H1 (cell line): ENCODE measurements at regions not wholly inside any gene's neighbourhood (a gene's known extent, or its start where the extent isn't known, plus 50 kb on each side); places are given as distances from the start of the nearest gene placed in this dataset.

Experiments
- E2F6 ChIP-seq: IDR thresholded peaks from 2 replicates; pipeline ENCODE4 v1.6.1; 2012; ENCODE audit warnings: inconsistent platforms
- GABPA ChIP-seq: IDR thresholded peaks from 2 replicates; pipeline ENCODE4 v1.6.1; 2011; ENCODE audit warnings: mild to moderate bottlenecking, low read length, moderate library complexity, borderline replicate concordance; ENCODE audit not compliant: insufficient read depth
- SRF ChIP-seq: IDR thresholded peaks from 2 replicates; pipeline ENCODE4 v1.6.1; 2011; ENCODE audit warnings: mild to moderate bottlenecking, low read depth, low read length, moderate library complexity
- TAF1 ChIP-seq: IDR thresholded peaks from 2 replicates; pipeline ENCODE4 v1.6.1; 2011; ENCODE audit warnings: mild to moderate bottlenecking, low read depth, low read length

DNA sequence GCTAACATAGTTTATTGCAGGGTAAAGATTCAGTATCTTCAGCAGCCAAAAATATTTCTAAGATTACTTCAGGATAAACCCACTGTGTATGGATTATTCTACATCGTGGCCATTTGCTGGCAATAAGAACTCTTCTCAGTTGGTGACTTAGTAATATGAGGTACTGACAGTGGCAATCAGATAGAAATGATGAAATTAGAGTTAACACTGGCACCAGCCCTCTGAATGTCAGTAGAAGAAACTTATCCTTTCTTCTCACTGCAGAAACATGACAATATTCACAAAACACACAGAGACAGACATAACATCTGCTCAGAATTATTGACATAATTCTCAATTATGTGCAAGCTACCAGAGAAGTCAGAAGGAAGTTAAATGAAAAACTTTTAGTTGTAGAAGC is 246.3 kb upstream of the COL3A1 start (continued):
- no peak for TF ChIP-seq E2F6
- TF ChIP-seq GABPA = no peak
- TF ChIP-seq SRF = no peak
- no peak for TF ChIP-seq TAF1
- TF ChIP-seq, all 59 proteins: peak for 0
